Neural progenitor cell (in vitro differentiated cells): ENCODE measurements at regions not wholly inside any gene's neighbourhood (a gene's known extent, or its start where the extent isn't known, plus 50 kb on each side); places are given as distances from the start of the nearest gene placed in this dataset.

Experiments
- EZH2 ChIP-seq: fragments of 200-600 bp; sonication (generic); IDR thresholded peaks from 2 replicates; pipeline ENCODE4 v1.6.1; 2017; ENCODE audit warnings: antibody characterized with exemption, mild to moderate bottlenecking, moderate library complexity
- EZH2phosphoT487 ChIP-seq: fragments of 200-600 bp; sonication (generic); IDR thresholded peaks from 2 replicates; pipeline ENCODE4 v1.6.1; 2017; ENCODE audit warnings: antibody characterized with exemption
- TF ChIP-seq, protein P1 (sequence below): fragments of 200-600 bp; sonication (generic); IDR thresholded peaks from 2 replicates; pipeline ENCODE4 v1.5.1; 2017; ENCODE audit warnings: antibody characterized with exemption, mild to moderate bottlenecking

DNA sequence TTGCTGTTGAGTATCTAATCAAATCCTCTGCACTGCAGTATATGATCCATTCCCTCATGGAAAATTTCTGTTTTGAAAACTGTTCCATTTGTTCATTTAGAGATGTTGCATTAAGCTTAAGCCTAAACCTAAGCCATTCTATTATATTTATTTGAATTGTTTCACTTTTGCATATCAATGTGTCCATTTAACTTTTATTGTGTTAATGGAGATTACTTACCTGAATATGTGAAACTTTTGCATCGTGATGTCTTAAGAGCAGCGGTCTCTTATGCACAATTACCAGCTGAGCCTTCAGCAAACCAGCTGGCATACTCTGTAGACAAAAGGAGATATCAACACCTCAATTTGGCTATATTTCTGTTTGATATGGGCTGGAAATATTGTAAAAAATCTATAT is 922.5 kb upstream of the FBXO33 start:
- TF ChIP-seq, protein P1, sequence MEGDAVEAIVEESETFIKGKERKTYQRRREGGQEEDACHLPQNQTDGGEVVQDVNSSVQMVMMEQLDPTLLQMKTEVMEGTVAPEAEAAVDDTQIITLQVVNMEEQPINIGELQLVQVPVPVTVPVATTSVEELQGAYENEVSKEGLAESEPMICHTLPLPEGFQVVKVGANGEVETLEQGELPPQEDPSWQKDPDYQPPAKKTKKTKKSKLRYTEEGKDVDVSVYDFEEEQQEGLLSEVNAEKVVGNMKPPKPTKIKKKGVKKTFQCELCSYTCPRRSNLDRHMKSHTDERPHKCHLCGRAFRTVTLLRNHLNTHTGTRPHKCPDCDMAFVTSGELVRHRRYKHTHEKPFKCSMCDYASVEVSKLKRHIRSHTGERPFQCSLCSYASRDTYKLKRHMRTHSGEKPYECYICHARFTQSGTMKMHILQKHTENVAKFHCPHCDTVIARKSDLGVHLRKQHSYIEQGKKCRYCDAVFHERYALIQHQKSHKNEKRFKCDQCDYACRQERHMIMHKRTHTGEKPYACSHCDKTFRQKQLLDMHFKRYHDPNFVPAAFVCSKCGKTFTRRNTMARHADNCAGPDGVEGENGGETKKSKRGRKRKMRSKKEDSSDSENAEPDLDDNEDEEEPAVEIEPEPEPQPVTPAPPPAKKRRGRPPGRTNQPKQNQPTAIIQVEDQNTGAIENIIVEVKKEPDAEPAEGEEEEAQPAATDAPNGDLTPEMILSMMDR = no peak
- TF ChIP-seq EZH2phosphoT487 (no peak), EZH2 (no peak)
